HG03103 (cell line): ENCODE measurements at regions not wholly inside any gene's neighbourhood (a gene's known extent, or its start where the extent isn't known, plus 50 kb on each side); places are given as distances from the start of the nearest gene placed in this dataset.

Experiments used
- ATAC-seq: cut with Tn5 transposase; IDR thresholded peaks from one replicate; pipeline ENCODE4 v1.9.1; 2021; ENCODE audit warnings: low read depth; ENCODE audit not compliant: unreplicated experiment

- ATAC-seq: no peak
Measured at GRCh38 chr12:44961887-44962286, 85.8 kb upstream of the NELL2 start.

GRCh38 chr12:44960856-44961255 lies 84.7 kb upstream of the NELL2 start:
- ATAC-seq: no peak

- ATAC-seq: no peak
Measured at GRCh38 chr12:44960423-44960822, 84.3 kb upstream of the NELL2 start.

GRCh38 chr12:44947163-44947562 lies 71.0 kb upstream of the NELL2 start:
- no peak for ATAC-seq

GRCh38 chr12:44942714-44943113 lies 66.6 kb upstream of the NELL2 start:
- ATAC-seq: no peak

DNA sequence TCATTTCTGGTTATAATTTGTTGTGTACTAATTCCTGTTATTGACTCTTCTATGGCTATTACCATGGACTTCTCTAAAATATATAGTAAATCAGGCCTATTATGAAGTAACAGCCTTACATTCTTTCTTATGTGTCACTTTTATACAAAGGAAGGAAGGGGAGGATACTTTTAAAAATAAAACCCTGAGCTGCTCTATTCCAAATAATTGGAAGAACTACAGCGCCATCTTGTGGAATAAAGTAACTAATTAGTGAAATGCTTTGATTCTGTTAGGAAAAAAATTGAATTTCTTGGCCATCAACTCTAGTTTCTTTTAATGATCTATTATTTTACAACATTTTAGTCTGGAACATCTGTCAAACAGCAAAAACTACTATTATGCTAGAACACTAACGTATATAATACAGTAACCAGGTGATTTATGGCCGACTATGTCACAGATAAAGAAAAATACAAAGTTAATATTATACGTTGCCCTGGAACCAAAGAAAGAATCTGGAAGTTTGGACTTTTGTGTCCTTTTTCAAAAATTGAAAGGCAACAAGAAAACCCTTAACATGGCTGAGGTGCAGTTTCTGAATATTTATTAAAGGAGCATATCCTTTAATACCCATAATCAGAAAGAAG lies 55.0 kb upstream of the NELL2 start:
- peak; percentile 51 for ATAC-seq

GRCh38 chr12:44929236-44929885 lies 53.2 kb upstream of the NELL2 start:
- ATAC-seq: no peak
